AG04450 (cell line): ENCODE measurements at regions not wholly inside any gene's neighbourhood (a gene's known extent, or its start where the extent isn't known, plus 50 kb on each side); places are given as distances from the start of the nearest gene placed in this dataset.
A peak's percentile ranks its signal among the peaks of the same experiment; 100 is the strongest.

Source experiments
- CTCF ChIA-PET: fragments of 300-600, 350-600 bp; formaldehyde crosslinking; extraction: SDS; loops from one replicate; lab custom pipeline; 2022; ENCODE audit warnings: antibody characterized with exemption, inconsistent platforms; lab: Charles Lee
- POLR2A ChIA-PET: fragments of 350-600 bp; formaldehyde crosslinking; extraction: SDS; loops from one replicate; lab custom pipeline; 2021; ENCODE audit warnings: antibody characterized with exemption, inconsistent platforms; lab: Yijun Ruan, JAX
- DNase-seq: peaks from one replicate; pipeline ENCODE4 v3.0.0-alpha.2; 2011; ENCODE audit warnings: low read depth, low spot score
- H3K27ac ChIP-seq: one replicate; pipeline ENCODE4 v1.5.1; 2012; ENCODE audit warnings: low read depth, low read length, control low read depth
- H3K27me3 ChIP-seq: one replicate; pipeline ENCODE4 v1.6.0; 2012; ENCODE audit warnings: low read length; ENCODE audit not compliant: control insufficient read depth, insufficient read depth
- H3K4me3 ChIP-seq: 2 replicates; pipeline ENCODE4 v1.5.1; 2011; ENCODE audit warnings: mild to moderate bottlenecking, low read depth, low read length, control low read depth
- H3K9me3 ChIP-seq: 2 replicates; pipeline ENCODE4 v1.5.1; 2012; ENCODE audit warnings: low read length; ENCODE audit not compliant: control insufficient read depth, insufficient read depth
- TF ChIP-seq, protein P1 (sequence below): IDR thresholded peaks from 2 replicates; pipeline ENCODE4 v1.5.1; 2011; ENCODE audit warnings: low read depth, low read length, control low read depth, inconsistent platforms

DNA sequence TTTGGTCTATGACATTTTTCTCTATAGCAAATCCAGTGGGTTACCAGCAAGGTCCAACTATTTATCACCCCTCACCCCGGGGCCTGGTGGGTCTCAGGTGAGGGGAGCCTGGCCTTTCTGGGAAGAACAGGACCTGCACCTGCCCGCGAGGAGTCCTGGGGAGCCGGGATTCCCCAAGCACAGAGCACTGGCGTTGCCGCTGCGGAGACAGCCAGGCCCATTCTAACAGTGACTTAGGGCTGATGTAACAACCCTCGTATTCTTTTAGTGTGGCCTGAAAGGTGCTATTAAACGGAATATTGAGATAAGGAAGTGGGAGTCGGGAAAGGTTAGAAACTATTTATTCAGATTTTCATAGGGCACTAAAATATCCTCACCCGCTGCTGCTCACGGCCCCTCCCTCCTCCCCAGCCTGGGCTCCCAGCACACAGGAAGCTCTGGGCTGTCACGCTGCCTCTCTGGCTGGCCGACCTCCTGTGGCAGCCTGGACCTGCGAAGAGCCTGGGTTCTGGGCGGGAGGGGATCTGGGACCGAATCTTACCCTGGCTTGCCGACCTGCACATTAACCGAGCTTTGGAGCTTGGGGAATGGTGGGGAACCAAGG is 141.2 kb downstream of the MIAT start:
- ChIA-PET POLR2A (no interaction called here), CTCF (interaction anchor here (0.5 kb wide), 1 partner anchor 338 kb away, joined by 3 read pairs; no protein-coding TSS in a partner anchor)
- DNase-seq = no peak
- no peak overlapping the region for H3K4me3 ChIP-seq
- H3K27me3 ChIP-seq = no peaks in the 10 kb centered on the region
- H3K27ac ChIP-seq = no peak overlapping the region
- no peaks in the 10 kb centered on the region for H3K9me3 ChIP-seq
- TF ChIP-seq, protein P1, sequence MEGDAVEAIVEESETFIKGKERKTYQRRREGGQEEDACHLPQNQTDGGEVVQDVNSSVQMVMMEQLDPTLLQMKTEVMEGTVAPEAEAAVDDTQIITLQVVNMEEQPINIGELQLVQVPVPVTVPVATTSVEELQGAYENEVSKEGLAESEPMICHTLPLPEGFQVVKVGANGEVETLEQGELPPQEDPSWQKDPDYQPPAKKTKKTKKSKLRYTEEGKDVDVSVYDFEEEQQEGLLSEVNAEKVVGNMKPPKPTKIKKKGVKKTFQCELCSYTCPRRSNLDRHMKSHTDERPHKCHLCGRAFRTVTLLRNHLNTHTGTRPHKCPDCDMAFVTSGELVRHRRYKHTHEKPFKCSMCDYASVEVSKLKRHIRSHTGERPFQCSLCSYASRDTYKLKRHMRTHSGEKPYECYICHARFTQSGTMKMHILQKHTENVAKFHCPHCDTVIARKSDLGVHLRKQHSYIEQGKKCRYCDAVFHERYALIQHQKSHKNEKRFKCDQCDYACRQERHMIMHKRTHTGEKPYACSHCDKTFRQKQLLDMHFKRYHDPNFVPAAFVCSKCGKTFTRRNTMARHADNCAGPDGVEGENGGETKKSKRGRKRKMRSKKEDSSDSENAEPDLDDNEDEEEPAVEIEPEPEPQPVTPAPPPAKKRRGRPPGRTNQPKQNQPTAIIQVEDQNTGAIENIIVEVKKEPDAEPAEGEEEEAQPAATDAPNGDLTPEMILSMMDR = no peak

DNA sequence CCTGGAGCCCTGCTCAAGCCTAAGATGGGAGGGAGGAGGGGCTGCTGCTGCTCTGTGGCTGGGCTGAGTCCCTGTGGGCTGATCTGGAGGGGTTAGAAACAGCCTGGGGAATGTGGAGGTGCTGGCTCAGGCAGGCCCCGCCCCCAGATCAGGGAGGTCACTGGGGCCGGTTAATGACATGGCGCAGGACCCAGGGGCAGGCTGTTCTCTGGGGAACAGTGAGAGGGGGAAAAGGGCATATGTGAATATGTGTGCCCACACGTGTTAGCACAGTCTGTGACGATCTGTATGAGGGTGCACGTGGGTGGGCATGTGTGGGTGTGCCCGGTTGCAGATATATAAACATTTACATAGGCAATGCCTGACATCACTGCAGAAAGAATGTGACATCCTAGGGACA is 143.5 kb downstream of the MIAT start:
- TF ChIP-seq, protein P1 = no peak
- DNase-seq = peak; percentile 24
- Histone ChIP-seq H3K9me3 (no peaks in the 10 kb centered on the region), H3K4me3 (no peak overlapping the region), H3K27me3 (no peaks in the 10 kb centered on the region), H3K27ac (no peak overlapping the region)
- CTCF ChIA-PET = no interaction called here
- POLR2A ChIA-PET = no interaction called here

DNA sequence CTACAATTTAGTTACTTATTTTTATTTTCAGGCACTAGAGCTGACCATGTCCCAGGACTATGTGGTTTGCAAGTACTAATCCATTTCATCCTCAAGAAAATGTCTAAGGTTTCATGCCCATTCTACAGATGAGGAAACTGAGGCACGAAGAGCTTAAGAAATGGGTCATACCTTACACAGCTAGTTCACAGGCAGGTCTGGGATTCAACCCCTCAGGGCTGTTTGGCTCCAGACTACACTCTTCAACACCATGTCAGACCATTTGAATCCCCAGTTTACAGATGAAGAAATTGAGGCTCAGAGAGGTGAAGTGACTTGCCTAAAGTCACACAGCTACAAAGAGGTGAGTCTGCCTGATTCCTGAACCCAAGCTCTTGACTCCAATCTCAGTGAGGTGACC is 144.1 kb downstream of the MIAT start:
- Histone ChIP-seq H3K27me3 (no peaks in the 10 kb centered on the region), H3K9me3 (no peaks in the 10 kb centered on the region), H3K4me3 (no peak overlapping the region), H3K27ac (no peak overlapping the region)
- POLR2A ChIA-PET = no interaction called here
- TF ChIP-seq, protein P1 = no peak
- no peak for DNase-seq
- CTCF ChIA-PET = no interaction called here

DNA sequence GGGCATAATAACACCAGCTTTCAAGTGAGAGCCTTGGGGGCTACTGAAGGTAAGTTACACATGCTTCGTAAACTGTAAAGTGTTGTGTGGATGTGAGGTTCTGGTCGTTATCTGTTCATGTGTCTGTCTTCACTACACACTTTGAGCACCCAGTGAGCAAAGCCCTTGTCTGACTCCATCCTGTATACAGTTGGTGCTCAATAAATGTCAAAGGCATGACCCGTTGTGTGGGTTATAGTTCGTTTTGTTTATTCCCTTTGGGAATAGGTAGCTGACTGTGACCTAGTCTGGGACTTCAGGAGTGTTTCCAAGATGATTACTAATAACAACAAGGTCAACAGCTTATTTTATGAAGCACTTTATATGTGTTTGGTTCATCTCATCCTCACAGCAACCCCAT is 146.9 kb downstream of the MIAT start:
- POLR2A ChIA-PET = interaction anchor here (0.6 kb wide), 1 partner anchor 1115 kb away, joined by 3 read pairs; the partner anchor contains the start of gene PITPNB
- Histone ChIP-seq H3K27ac (no peak overlapping the region), H3K9me3 (no peaks in the 10 kb centered on the region)

DNA sequence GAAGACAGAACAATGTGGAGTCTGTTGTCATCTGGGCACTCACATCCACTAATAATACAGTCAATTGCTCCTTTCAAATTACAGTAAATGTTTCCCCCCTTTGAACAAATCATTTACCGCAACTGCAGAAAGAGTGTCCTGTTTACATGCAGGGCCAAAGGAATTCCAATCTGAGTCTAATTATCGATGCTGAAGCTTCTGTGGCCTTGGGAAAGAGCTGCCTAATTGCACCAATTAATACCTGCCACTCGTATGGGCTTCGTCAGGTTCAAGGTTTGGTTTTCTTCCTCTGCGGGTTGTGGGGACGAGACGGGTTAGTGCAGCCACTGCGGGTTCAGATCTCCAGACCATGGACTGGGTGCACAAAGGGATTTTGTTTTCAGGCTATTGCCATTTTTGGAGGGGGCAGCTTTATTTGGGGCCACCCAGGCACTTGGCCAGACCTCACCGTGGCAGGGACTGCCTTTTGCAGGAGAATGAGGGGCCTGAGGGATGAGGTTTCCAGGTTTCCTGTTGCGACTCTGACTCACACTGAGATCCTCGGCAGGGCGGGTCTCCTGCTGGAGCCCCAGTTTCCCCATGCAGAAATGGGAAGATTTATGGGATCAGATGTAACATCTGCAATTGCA is 147.6 kb downstream of the MIAT start:
- no peak for DNase-seq
- Histone ChIP-seq H3K27me3 (peaks cover 3% of the 10 kb centered on the region), H3K9me3 (no peaks in the 10 kb centered on the region), H3K27ac (peak overlapping the region; percentile 2), H3K4me3 (no peak overlapping the region)
- CTCF ChIA-PET = no interaction called here
- TF ChIP-seq, protein P1 = no peak
- POLR2A ChIA-PET = interaction anchor here (0.6 kb wide), 1 partner anchor 1114 kb away, joined by 3 read pairs; the partner anchor contains the start of gene PITPNB

More for the DNA sequence above, 146.9 kb downstream of the MIAT start:
- Histone ChIP-seq H3K27me3 (peaks cover 3% of the 10 kb centered on the region), H3K4me3 (no peak overlapping the region)
- no peak for DNase-seq
- CTCF ChIA-PET = no interaction called here
- TF ChIP-seq, protein P1 = no peak
